ENCODE measurements at regions not wholly inside any gene's neighbourhood (a gene's known extent, or its start where the extent isn't known, plus 50 kb on each side); places are given as distances from the start of the nearest gene placed in this dataset.

DNA sequence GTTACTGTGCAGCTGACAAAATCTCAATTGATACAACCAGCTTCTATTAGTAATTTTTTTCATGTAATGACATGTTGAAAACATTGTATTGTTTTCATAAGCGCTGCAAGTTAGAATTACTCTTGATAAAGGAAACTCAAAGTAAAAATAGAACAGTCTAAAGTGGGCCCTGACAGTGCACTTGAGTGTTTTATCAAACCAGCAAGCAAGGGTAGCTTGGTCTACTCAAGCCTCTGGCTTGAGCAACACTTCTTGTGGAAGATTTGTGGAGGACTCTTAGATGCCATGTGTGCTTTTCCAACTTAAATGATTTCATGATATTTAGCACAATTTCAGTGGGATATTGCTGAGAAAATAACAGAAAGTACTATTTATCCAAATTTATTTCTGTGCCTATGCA lies 575.7 kb upstream of the ZNF717 start:
- Histone ChIP-seq H3K27ac (ENCODE audit: low read length) (no peak overlapping the region), H4K20me1 (ENCODE audit: insufficient read depth, low read length) (no peaks in the 10 kb centered on the region), H3K27me3 (replicated peaks; ENCODE audit: insufficient read depth, low read length) (no peaks in the 10 kb centered on the region), H3F3A (ENCODE audit: insufficient read depth, low read length) (no peaks in the 10 kb centered on the region), H2AFZ (ENCODE audit: low read length) (no peak overlapping the region), H3K4me3 (ENCODE audit: low read length) (no peak overlapping the region), H3K4me1 (ENCODE audit: low read length) (no peaks in the 10 kb centered on the region), H3K79me2 (ENCODE audit: low read length) (no peaks in the 10 kb centered on the region), H3K9ac (ENCODE audit: low read length) (no peak overlapping the region), H3K36me3 (replicated peaks; ENCODE audit: insufficient read depth, low read length) (no peaks in the 10 kb centered on the region), H3K9me2 (replicated peaks; ENCODE audit: insufficient read depth, low read length) (no peaks in the 10 kb centered on the region), H3K4me2 (ENCODE audit: low read depth, low read length) (no peak overlapping the region), H3K9me3 (replicated peaks; ENCODE audit: insufficient read depth, low read length) (no peaks in the 10 kb centered on the region)
- no peak for DNase-seq
- TF ChIP-seq EZH2 (optimal IDR thresholded peaks at IDR 0.05; ENCODE audit: low read depth, low read length) (no peak), EZH2phosphoT487 (IDR thresholded peaks at IDR 0.05; ENCODE audit: low read length) (no peak)
- TF ChIP-seq, protein P1, sequence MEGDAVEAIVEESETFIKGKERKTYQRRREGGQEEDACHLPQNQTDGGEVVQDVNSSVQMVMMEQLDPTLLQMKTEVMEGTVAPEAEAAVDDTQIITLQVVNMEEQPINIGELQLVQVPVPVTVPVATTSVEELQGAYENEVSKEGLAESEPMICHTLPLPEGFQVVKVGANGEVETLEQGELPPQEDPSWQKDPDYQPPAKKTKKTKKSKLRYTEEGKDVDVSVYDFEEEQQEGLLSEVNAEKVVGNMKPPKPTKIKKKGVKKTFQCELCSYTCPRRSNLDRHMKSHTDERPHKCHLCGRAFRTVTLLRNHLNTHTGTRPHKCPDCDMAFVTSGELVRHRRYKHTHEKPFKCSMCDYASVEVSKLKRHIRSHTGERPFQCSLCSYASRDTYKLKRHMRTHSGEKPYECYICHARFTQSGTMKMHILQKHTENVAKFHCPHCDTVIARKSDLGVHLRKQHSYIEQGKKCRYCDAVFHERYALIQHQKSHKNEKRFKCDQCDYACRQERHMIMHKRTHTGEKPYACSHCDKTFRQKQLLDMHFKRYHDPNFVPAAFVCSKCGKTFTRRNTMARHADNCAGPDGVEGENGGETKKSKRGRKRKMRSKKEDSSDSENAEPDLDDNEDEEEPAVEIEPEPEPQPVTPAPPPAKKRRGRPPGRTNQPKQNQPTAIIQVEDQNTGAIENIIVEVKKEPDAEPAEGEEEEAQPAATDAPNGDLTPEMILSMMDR (IDR thresholded peaks at IDR 0.05; ENCODE audit: low read length) = no peak

DNA sequence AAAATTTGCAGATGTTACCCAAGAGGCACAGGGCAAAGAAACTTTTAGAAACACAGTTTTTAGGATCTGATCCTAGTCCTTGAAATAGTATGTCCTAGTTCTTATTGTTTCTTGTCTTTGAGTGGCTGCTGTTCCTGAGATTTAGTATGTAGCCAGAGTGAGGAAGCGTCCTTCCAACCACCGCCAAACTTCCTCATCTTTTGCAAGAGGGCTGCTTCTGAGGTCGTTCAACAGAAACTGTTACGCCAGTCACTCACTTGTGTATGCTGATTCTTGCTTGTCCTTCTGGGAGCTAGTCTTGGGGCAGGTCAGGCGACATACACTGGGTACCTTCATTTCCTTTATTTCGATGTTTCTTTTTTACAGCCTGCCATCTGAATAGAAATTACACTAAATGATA lies 577.3 kb upstream of the ZNF717 start:
- no peak overlapping the region for H3K27ac ChIP-seq (ENCODE audit: low read length)

DNA sequence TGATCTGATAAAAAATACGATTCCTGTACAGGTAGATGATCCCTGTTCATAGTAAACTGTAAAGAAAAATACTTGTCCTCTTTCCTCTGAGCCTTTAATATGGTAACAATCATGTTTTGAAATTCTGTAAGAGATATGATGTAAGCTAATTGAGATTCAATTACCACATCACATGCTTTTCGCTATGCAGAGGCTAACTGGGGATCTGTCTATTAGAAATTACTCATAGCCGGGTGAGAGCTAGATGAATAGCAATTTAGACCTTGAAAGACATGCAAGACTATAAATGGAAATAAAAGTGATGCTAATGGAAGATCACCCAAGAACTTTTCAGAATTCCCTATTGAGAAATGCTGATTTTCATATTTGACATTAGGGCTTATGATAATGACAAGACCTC lies 579.9 kb upstream of the ZNF717 start:
- Histone ChIP-seq H3K9me3 (replicated peaks; ENCODE audit: insufficient read depth, low read length) (no peaks in the 10 kb centered on the region), H3K79me2 (ENCODE audit: low read length) (no peaks in the 10 kb centered on the region), H3K36me3 (replicated peaks; ENCODE audit: insufficient read depth, low read length) (no peaks in the 10 kb centered on the region), H3F3A (ENCODE audit: insufficient read depth, low read length) (no peaks in the 10 kb centered on the region), H3K9ac (ENCODE audit: low read length) (no peak overlapping the region), H4K20me1 (ENCODE audit: insufficient read depth, low read length) (no peaks in the 10 kb centered on the region), H3K9me2 (replicated peaks; ENCODE audit: insufficient read depth, low read length) (no peaks in the 10 kb centered on the region), H2AFZ (ENCODE audit: low read length) (no peak overlapping the region), H3K4me1 (ENCODE audit: low read length) (no peaks in the 10 kb centered on the region), H3K27me3 (replicated peaks; ENCODE audit: insufficient read depth, low read length) (no peaks in the 10 kb centered on the region), H3K4me2 (ENCODE audit: low read depth, low read length) (no peak overlapping the region), H3K4me3 (ENCODE audit: low read length) (no peak overlapping the region), H3K27ac (ENCODE audit: low read length) (no peak overlapping the region)
- no peak for TF ChIP-seq EZH2phosphoT487 (IDR thresholded peaks at IDR 0.05; ENCODE audit: low read length)
- no peak for TF ChIP-seq EZH2 (optimal IDR thresholded peaks at IDR 0.05; ENCODE audit: low read depth, low read length)
- TF ChIP-seq, protein P1 (IDR thresholded peaks at IDR 0.05; ENCODE audit: low read length) = no peak
- DNase-seq = no peak

More for the DNA sequence above, 577.3 kb upstream of the ZNF717 start:
- no peak for DNase-seq
- no peaks in the 10 kb centered on the region for H4K20me1 ChIP-seq (ENCODE audit: insufficient read depth, low read length)
- no peaks in the 10 kb centered on the region for H3K4me1 ChIP-seq (ENCODE audit: low read length)
- TF ChIP-seq EZH2phosphoT487 (IDR thresholded peaks at IDR 0.05; ENCODE audit: low read length) (no peak), EZH2 (optimal IDR thresholded peaks at IDR 0.05; ENCODE audit: low read depth, low read length) (no peak)
- TF ChIP-seq, protein P1 (IDR thresholded peaks at IDR 0.05; ENCODE audit: low read length) = no peak
- no peaks in the 10 kb centered on the region for H3K79me2 ChIP-seq (ENCODE audit: low read length)
- no peaks in the 10 kb centered on the region for H3K36me3 ChIP-seq (replicated peaks; ENCODE audit: insufficient read depth, low read length)
- no peak overlapping the region for H2AFZ ChIP-seq (ENCODE audit: low read length)
- no peak overlapping the region for H3K4me2 ChIP-seq (ENCODE audit: low read depth, low read length)
- H3K9me2 ChIP-seq (replicated peaks; ENCODE audit: insufficient read depth, low read length) = no peaks in the 10 kb centered on the region
- H3K27me3 ChIP-seq (replicated peaks; ENCODE audit: insufficient read depth, low read length) = no peaks in the 10 kb centered on the region
- no peaks in the 10 kb centered on the region for H3K9me3 ChIP-seq (replicated peaks; ENCODE audit: insufficient read depth, low read length)
- H3F3A ChIP-seq (ENCODE audit: insufficient read depth, low read length) = no peaks in the 10 kb centered on the region
- H3K4me3 ChIP-seq (ENCODE audit: low read length) = no peak overlapping the region
- no peak overlapping the region for H3K9ac ChIP-seq (ENCODE audit: low read length)
